ENCODE measurements at regions not wholly inside any gene's neighbourhood (a gene's known extent, or its start where the extent isn't known, plus 50 kb on each side); places are given as distances from the start of the nearest gene placed in this dataset.

GRCh38 chr3:132805071-132805470, 82.9 kb upstream of the NPHP3 start:
- no peak for TF ChIP-seq EZH2 (IDR thresholded peaks at IDR 0.05; ENCODE audit: insufficient read depth, poor library complexity, severe bottlenecking)
- TF ChIP-seq EZH2phosphoT487 (IDR thresholded peaks at IDR 0.05; ENCODE audit: insufficient read depth, low read depth), result no peak
